Omental fat pad (tissue), 3 donors: ENCODE measurements at regions not wholly inside any gene's neighbourhood (a gene's known extent, or its start where the extent isn't known, plus 50 kb on each side); places are given as distances from the start of the nearest gene placed in this dataset.
"Not testable (repeated sequence)": the region's sequence is repeated elsewhere in the genome, so short reads cannot be mapped to it uniquely, and the experiment has no call there.

Experiments used
- ATAC-seq: fragments of 150-250 bp; one replicate; pipeline ENCODE4 v1.9.1; 2016; ENCODE audit warnings: mild to moderate bottlenecking, moderate library complexity; ENCODE audit not compliant: low FRiP score
- DNase-seq: peaks from one replicate; pipeline ENCODE4 v3.0.0-alpha.2; 2019; ENCODE audit warnings: low spot score
- CTCF ChIP-seq, 3 donors: fragments of 450-650 bp; IDR thresholded peaks; one replicate each; pipeline ENCODE4 v1.5.1; 2016 to 2017; ENCODE audit warnings: antibody characterized with exemption in 3 of 3, mild to moderate bottlenecking in 3 of 3, moderate library complexity in 2 of 3

- no peak for DNase-seq
- ATAC-seq = no peak
- TF ChIP-seq CTCF (IDR thresholded peaks at IDR 0.05) = no peak
Observed at GRCh38 chr2:228433721-228434120, 252.2 kb upstream of the SPHKAP start.

- ATAC-seq (no peak), DNase-seq (no peak)
- no peak for TF ChIP-seq CTCF (IDR thresholded peaks at IDR 0.05)
Observed at GRCh38 chr2:228432116-228432515, 250.6 kb upstream of the SPHKAP start.

GRCh38 chr2:228430986-228431385 is 249.5 kb upstream of the SPHKAP start:
- TF ChIP-seq CTCF (IDR thresholded peaks at IDR 0.05) = no peak
- DNase-seq (no peak), ATAC-seq (no peak)

- no peak for ATAC-seq
- TF ChIP-seq CTCF (IDR thresholded peaks at IDR 0.05) = no peak
- DNase-seq = no peak
Observed at GRCh38 chr2:228426502-228427216, 245.2 kb upstream of the SPHKAP start.

- not testable (repeated sequence) for DNase-seq, ATAC-seq
Observed at GRCh38 chr2:228425411-228426060, 244.0 kb upstream of the SPHKAP start.

GRCh38 chr2:228417956-228418355 is 236.5 kb upstream of the SPHKAP start:
- ATAC-seq (no peak), DNase-seq (no peak)
- no peak for TF ChIP-seq CTCF (IDR thresholded peaks at IDR 0.05)

GRCh38 chr2:228417526-228417925 is 236.0 kb upstream of the SPHKAP start:
- no peak for ATAC-seq
- no peak for DNase-seq
- no peak for TF ChIP-seq CTCF (IDR thresholded peaks at IDR 0.05)
